Tibial nerve (tissue), 3 donors: ENCODE measurements at regions not wholly inside any gene's neighbourhood (a gene's known extent, or its start where the extent isn't known, plus 50 kb on each side); places are given as distances from the start of the nearest gene placed in this dataset.

Source experiments
- POLR2A ChIP-seq, 2 donors: fragments of 450-650 bp; IDR thresholded peaks; one replicate each; pipeline ENCODE4 v1.6.1; 2017; ENCODE audit warnings: antibody characterized with exemption in 2 of 2, mild to moderate bottlenecking in 2 of 2, moderate library complexity in 2 of 2
- TF ChIP-seq, protein P1 (sequence below), 5 experiments: fragments of 200-600 bp in 3 of 5; fragments of 450-650 bp in 2 of 5; sonication (generic) in 3 of 5; IDR thresholded peaks; one replicate each; pipeline ENCODE4 v1.5.1; 2016 to 2019; ENCODE audit warnings: antibody characterized with exemption in 5 of 5, mild to moderate bottlenecking in 3 of 5, moderate library complexity in 2 of 5

DNA sequence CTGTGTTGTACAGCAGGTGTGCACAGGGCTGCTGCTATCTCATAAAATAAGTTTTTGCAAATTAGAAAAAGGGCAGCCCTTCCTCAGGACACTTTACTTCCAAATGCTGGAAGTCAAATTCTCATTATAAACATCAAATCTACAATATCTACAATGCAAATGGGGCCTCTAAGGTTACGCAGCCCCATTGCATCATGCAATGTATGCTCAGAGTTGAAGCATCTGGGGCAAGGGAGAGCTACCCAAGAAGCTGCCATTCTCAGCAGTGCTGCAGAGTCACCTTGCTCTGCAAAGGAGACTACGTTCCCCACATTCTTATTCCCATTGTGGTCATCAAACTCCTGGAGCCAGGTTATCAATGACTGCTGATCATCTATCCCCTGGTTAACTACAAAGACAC lies 208.9 kb upstream of the POGK start:
- TF ChIP-seq, protein P1, sequence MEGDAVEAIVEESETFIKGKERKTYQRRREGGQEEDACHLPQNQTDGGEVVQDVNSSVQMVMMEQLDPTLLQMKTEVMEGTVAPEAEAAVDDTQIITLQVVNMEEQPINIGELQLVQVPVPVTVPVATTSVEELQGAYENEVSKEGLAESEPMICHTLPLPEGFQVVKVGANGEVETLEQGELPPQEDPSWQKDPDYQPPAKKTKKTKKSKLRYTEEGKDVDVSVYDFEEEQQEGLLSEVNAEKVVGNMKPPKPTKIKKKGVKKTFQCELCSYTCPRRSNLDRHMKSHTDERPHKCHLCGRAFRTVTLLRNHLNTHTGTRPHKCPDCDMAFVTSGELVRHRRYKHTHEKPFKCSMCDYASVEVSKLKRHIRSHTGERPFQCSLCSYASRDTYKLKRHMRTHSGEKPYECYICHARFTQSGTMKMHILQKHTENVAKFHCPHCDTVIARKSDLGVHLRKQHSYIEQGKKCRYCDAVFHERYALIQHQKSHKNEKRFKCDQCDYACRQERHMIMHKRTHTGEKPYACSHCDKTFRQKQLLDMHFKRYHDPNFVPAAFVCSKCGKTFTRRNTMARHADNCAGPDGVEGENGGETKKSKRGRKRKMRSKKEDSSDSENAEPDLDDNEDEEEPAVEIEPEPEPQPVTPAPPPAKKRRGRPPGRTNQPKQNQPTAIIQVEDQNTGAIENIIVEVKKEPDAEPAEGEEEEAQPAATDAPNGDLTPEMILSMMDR (IDR thresholded peaks at IDR 0.05), result no peak
- no peak for TF ChIP-seq POLR2A (IDR thresholded peaks at IDR 0.05)
